Hepatocyte (in vitro differentiated cells): ENCODE measurements at regions not wholly inside any gene's neighbourhood (a gene's known extent, or its start where the extent isn't known, plus 50 kb on each side); places are given as distances from the start of the nearest gene placed in this dataset.

Experiments used
- DNase-seq: peaks from one replicate; pipeline ENCODE4 v3.0.0-alpha.2; 2016; ENCODE audit warnings: low spot score
- H2AFZ ChIP-seq: fragments of 200-600 bp; sonication (generic); 2 replicates; pipeline ENCODE4 v1.6.0; 2016; ENCODE audit warnings: antibody characterized with exemption, mild to moderate bottlenecking
- H3K27ac ChIP-seq: fragments of 200-600 bp; sonication (generic); 2 replicates; pipeline ENCODE4 v1.5.1; 2016; ENCODE audit warnings: mild to moderate bottlenecking
- H3K27me3 ChIP-seq: fragments of 200-600 bp; sonication (generic); 2 replicates; pipeline ENCODE4 v1.6.1; 2016
- H3K36me3 ChIP-seq: fragments of 200-600 bp; sonication (generic); replicated peaks from 2 replicates; pipeline ENCODE4 v1.5.1; 2016; ENCODE audit warnings: low read depth; ENCODE audit not compliant: insufficient read depth
- H3K4me1 ChIP-seq: fragments of 200-600 bp; sonication (generic); 2 replicates; pipeline ENCODE4 v1.5.1; 2016; ENCODE audit warnings: mild to moderate bottlenecking, moderate library complexity; ENCODE audit not compliant: insufficient read depth
- H3K4me2 ChIP-seq: fragments of 200-600 bp; sonication (generic); 2 replicates; pipeline ENCODE4 v1.6.0; 2016
- H3K4me3 ChIP-seq: fragments of 200-600 bp; sonication (generic); 2 replicates; pipeline ENCODE4 v1.5.1; 2016; ENCODE audit warnings: mild to moderate bottlenecking
- H3K79me2 ChIP-seq: fragments of 200-600 bp; sonication (generic); 2 replicates; pipeline ENCODE4 v1.6.0; 2017; ENCODE audit warnings: mild to moderate bottlenecking
- H3K9me2 ChIP-seq: fragments of 200-600 bp; sonication (generic); replicated peaks from 2 replicates; pipeline ENCODE4 v1.6.0; 2017; ENCODE audit warnings: mild to moderate bottlenecking; ENCODE audit not compliant: insufficient read depth
- H3K9me3 ChIP-seq: fragments of 200-600 bp; sonication (generic); 2 replicates; pipeline ENCODE4 v1.5.1; 2016; ENCODE audit warnings: low read depth, mild to moderate bottlenecking
- H4K20me1 ChIP-seq: fragments of 200-600 bp; sonication (generic); 2 replicates; pipeline ENCODE4 v1.6.0; 2016; ENCODE audit warnings: mild to moderate bottlenecking; ENCODE audit not compliant: insufficient read depth, poor library complexity, severe bottlenecking
- EZH2 ChIP-seq: fragments of 200-600 bp; sonication (generic); IDR thresholded peaks from 2 replicates; pipeline ENCODE4 v1.6.1; 2016; ENCODE audit warnings: antibody characterized with exemption, mild to moderate bottlenecking, borderline replicate concordance
- EZH2phosphoT487 ChIP-seq: fragments of 200-600 bp; sonication (generic); IDR thresholded peaks from one replicate; pipeline ENCODE4 v1.6.1; 2018; ENCODE audit warnings: antibody characterized with exemption, mild to moderate bottlenecking, low read depth, moderate library complexity; ENCODE audit not compliant: unreplicated experiment, severe bottlenecking
- WGBS: methylation state at CpG from one replicate; pipeline ENCODE4 v1.1.6; 2016; ENCODE audit warnings: low lambda C conversion rate; ENCODE audit errors: missing lambda C conversion rate; 5-methylcytosine and 5-hydroxymethylcytosine counted together
- TF ChIP-seq, protein P1 (sequence below): fragments of 200-600 bp; sonication (generic); IDR thresholded peaks from 2 replicates; pipeline ENCODE4 v1.5.1; 2016; ENCODE audit warnings: antibody characterized with exemption, mild to moderate bottlenecking; ENCODE audit not compliant: poor library complexity

DNA sequence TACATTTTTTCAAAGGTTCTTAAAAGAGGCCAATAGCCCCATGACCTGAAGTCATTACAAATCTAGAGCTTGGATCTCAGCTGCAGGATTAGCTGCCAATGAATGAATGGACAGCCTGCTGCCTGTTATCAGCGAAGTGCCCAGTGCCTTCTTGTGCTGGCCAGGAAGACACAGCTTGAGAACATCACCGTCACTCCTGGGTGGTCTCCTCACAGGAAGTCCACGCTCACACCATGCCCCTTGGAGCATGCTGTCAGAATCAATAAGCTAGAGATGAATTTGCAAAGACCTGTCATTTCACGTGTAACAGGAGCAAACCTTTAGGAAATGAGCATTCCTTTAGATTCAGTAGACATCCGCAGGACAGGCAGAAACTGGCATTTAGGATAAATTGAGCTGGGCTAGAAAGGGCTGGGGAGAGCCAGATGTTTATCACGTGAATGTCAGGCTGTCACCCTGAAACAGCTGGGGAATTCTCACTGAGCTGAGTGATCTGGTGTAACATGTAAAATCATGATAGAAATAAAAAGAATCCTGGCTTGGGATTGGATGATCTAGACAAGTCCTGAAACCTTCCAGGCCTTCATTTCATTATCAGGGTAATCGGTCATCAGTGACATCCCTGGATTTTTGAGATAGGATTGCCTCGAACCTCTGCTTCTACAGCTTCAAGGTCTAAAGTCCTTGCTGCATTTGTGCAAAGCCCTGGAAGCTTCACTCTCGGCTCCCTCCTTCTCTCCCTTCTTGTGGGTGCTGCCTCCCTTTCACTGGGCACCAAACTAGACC lies 49.9 kb upstream of the MEDAG start:
- H3K79me2 ChIP-seq: no peaks in the 10 kb centered on the region
- H3K27ac ChIP-seq: peak overlapping the region; percentile 24
- H4K20me1 ChIP-seq: no peaks in the 10 kb centered on the region
- no peak for DNase-seq
- H3K4me1 ChIP-seq: peaks cover 21% of the 10 kb centered on the region
- H3K4me3 ChIP-seq: no peak overlapping the region
- no peaks in the 10 kb centered on the region for H3K36me3 ChIP-seq
- TF ChIP-seq, protein P1, sequence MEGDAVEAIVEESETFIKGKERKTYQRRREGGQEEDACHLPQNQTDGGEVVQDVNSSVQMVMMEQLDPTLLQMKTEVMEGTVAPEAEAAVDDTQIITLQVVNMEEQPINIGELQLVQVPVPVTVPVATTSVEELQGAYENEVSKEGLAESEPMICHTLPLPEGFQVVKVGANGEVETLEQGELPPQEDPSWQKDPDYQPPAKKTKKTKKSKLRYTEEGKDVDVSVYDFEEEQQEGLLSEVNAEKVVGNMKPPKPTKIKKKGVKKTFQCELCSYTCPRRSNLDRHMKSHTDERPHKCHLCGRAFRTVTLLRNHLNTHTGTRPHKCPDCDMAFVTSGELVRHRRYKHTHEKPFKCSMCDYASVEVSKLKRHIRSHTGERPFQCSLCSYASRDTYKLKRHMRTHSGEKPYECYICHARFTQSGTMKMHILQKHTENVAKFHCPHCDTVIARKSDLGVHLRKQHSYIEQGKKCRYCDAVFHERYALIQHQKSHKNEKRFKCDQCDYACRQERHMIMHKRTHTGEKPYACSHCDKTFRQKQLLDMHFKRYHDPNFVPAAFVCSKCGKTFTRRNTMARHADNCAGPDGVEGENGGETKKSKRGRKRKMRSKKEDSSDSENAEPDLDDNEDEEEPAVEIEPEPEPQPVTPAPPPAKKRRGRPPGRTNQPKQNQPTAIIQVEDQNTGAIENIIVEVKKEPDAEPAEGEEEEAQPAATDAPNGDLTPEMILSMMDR: no peak
- no peak for TF ChIP-seq EZH2
- TF ChIP-seq EZH2phosphoT487: no peak
- 29% methylated on average over 9 of the region's 9 CpGs for WGBS
- no peak overlapping the region for H3K4me2 ChIP-seq
- no peaks in the 10 kb centered on the region for H3K27me3 ChIP-seq
- H3K9me3 ChIP-seq: no peaks in the 10 kb centered on the region
- H3K9me2 ChIP-seq: no peaks in the 10 kb centered on the region
- no peak overlapping the region for H2AFZ ChIP-seq
